Activated T-helper 1 cell treated with anti-CD3 and anti-CD28 coated beads, Interleukin-2, amount 50 U/mL, for 16 hours (primary cell): ENCODE measurements at regions not wholly inside any gene's neighbourhood (a gene's known extent, or its start where the extent isn't known, plus 50 kb on each side); places are given as distances from the start of the nearest gene placed in this dataset.
A peak's percentile ranks its signal among the peaks of the same experiment; 100 is the strongest.
"Not testable (repeated sequence)": the region's sequence is repeated elsewhere in the genome, so short reads cannot be mapped to it uniquely, and the experiment has no call there.

ENCODE experiments used
- DNase-seq, 2 donors: peaks; one replicate each; pipeline ENCODE4 v3.0.0-alpha.2; 2020; ENCODE audit warnings: low read depth in 1 of 2, low spot score in 1 of 2

DNA sequence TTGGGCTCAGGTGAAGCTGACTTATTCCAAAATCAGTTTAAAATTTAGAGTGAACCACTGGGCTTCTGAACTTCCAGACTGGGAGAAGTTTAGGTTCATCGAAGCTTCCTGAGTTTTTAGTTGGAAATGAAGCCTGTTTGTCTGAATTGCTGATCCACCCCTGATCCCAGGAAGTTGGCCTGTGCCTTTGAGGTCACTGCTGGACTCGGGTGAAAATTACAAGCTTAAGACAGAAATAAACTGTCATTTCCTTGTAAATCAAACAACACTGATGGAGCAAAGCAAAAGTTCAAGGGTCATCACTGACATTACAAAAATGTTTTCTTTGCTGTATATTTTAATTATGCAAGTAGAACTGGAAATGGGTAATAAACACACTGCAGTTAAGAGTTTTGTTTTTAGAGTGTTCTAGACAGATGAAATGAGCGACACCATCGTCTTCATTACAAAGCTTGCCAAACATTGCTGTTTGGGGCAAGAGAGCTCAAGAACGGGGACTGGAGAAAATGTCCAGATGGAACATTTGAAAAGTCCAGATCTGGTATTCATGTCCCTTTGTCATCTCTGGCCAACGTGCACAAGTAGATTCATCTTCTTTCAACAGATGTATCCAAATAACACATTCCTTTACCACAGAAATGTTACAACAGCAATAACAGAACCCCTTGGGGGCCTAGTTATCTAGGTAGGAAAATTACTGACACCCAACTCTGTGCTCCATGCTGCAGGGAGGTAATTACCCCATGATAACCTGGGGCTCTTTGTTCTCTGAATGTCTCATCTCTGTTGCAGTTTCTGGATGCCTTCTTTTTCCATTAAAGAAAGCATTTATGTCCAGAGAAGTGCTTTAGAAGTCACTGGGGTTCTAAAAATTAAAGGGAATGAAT lies 142.4 kb upstream of the ERCC6L2 start:
- no peak for DNase-seq

DNA sequence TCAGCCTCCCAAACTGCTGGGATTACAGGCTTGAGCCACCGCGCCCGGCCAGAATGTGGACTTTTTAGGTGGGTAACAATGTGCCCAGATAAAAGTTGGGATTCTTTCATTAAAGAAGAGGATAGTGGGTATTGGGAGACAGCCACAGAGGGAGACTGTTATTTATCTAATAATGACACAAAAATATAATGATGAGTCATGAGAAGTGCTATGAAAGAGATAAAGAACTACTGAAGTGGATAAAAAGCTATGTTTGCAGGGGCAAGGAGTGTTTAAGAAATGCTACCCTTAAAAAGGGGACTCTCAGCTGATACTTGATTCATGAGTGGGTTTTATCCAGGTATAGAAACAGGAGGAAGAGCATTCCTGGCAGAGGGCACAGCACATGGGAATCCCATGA lies 143.6 kb upstream of the ERCC6L2 start:
- no peak for DNase-seq

DNA sequence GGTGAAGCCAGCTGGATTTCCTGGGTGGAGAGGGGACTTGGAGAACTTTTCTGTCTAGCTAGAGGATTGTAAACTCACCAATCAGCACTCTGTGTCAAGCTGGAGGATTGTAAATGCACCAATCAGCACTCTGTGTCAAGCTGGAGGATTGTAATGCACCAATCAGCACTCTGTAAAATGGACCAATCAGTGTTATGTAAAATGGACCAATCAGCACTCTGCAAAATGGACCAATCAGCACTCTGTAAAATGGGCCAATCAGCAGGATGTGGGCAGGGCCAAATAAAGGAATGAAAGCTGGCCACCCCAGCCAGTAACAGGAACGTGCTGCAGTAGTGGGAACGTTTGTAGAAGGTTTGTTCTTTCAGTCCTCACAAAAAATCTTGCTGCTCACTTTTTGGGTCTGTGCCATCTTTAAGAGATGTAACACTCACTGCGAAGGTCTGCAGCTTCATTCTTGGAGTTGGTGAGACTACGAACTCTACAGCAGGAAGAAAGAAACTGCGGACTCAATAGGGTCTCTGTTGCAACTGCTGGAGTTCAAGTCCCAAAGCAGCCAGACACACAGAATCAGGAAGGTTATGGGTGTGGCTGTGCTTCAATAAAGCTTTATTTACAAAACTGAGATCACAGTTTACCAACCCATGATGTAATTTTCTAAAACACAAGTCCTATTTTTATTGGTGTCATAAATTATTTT lies 145.7 kb upstream of the ERCC6L2 start:
- no peak for DNase-seq

DNA sequence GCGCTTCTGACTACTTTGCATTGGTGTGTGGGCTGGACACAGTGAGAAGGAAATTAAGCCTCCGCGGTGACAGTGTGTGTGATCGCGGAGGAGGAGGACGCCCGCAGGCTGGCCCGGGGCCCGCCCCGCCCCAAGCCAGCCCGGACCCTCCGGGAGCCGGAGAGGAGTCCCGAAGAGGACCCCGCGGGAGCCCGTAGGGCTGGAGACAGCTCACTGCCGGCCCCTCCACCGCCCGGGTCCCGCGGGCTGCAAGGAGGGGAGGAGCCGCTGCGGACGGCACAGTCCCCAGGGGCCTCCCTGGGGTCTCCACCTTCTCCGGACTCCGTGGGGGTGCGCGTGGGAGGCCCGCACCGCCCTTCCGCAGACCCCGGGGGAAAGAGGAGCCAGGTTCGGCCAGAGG lies 146.4 kb upstream of the ERCC6L2 start:
- DNase-seq: no peak

DNA sequence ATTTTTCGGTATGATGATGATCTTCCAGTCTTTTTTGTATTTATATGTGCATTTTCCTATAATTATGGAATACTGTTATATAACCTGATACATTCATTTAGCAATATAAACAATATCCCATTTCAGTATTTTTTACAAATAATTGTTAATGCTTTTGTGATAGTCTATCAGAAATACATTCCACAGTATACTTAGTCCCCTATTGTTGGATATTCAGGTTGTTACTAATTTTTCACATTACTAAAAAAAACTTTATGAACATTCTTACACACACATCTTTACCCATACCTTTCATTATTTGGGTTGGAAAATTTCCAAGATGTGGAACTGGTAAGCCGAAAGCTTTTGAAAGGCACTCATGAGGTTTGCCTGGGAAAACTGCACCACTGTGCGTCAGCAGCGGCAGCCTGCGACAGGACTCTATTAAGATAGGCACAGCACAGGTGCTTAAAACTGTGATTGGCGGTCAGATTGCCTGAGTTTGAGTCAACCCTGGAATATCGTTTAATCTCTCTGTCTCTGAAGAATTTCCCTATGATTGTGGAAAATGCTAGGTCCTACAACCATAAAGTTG lies 147.5 kb upstream of the ERCC6L2 start:
- no peak for DNase-seq

DNA sequence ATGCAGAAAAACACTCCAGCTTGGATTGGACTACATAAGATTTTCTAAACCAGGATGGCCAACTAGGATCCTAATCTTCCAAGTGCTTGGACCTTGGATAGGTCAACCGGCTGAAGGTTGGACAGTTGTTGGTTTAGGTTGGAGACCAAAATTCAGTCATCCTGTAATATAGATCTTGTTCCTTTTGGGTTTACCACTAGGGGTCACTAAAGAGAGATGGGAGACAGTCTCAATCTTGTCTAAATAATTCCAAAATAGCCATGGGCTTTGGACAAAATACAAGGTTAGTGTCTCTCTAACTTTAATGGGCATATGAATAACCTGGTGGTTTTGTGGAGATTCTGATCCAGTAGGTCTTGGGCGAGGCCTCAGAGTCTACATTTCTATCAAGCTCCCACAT lies 148.7 kb upstream of the ERCC6L2 start:
- no peak for DNase-seq

DNA sequence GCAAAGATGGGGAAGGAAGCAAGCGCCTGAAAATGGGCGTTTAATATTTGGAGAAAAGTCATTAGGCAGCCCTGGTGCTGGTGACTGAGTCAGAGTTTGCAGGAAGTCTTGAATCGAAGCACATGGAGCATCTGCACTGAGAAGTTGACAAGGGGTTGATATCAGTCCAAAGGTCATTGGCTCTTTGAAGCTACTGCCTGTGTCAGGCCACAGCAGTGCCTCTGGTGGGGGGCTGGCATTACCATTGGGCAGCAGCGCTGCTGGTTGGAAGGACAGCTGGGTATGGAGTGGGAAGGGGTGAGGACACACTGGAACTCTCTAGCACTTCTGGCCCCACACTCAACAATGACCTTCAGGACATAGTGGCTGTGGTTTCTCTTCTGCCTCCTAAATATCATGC lies 150.4 kb upstream of the ERCC6L2 start:
- DNase-seq: no peak

DNA sequence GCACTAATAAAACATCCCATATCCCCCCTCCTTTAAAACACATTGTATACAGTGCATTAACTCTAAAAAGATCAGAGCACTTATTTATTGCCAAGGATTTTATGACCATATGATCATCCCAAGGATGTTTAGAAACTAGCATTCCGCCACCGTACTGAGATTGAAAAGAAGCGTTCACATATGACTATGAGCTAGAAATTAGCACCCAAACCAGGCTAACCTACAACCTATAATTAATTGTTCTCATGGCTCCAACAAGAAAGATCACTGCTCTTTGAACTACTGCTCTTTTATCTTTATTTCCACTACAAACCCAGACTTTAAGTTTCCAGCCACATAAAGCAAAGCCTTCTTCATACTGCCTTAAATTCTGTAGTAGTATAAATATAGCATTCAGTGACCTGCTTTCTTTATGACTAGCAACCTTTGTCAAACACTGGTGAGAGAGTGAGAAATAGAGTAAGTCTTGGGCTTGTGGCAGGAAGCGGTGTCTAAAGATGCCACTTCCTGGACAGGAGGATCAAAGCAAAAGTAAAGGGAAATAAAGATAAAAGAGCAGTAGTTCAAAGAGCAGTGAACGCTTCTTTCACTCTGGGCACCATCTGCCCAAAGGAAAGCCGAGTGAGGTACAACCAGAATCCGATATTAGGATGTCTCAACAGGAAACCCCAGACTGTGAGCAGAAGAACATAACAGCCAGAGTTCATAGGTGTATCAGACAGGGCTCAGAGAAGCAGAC lies 151.1 kb upstream of the ERCC6L2 start:
- peak in 1 of 2 donors; percentile 35 for DNase-seq

DNA sequence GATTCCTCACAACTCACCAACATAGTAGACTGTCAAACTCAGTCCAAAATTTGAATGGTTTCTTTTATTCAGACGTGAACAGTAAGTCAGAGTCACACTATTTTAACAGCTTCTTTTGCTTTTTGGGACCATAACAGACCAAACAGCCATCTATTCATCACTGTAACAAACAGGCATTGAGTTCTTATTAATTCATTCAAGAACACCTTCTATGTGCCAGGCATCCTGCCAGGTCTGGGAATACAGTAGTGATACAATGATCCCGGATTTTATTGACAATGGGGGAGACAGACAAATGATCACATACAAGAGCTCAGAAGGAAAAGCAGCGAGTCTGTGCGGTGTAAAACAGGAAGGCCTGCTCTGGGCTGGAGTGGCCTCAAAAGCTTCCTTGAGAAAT lies 153.3 kb upstream of the ERCC6L2 start:
- no peak for DNase-seq

DNA sequence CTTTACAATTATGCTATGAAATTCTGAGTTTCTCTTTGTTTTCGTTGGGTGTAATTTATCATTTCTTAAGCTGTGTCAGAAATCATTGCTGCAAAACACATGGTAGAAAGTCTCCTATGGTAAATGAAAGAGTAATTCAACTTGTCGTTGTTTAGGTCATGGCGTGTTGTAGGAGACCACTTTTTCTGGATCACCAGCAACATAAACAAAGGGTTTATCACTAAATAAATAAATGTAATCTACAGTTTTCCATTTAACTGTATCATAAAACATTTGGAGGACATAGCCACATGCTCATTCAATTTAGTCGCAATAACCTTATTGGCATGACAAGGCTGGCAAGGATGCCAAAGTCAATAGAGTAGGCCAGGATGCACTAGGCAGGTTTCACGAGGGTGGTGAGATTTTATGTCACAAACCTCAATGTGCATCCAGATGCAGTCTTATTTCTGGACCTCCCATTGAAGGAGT lies 154.4 kb upstream of the ERCC6L2 start:
- DNase-seq: no peak

DNA sequence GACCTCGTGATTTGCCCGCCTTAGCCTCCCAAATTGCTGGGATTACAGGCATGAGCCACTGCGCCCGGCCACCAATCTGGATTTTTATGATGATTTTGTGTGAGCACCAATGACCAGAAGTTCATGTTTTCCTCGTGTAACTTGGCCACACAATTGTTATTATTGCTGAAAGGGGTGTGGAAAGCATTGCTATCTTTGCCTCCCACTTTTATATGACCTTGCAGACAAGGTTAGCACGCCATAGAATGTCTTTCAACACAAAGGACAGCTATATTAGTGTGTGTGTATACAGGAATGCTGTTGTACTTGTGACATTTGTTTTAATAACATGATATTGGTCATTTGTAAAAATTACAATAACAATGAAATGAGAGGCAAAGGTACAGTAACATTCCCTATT lies 155.0 kb upstream of the ERCC6L2 start:
- DNase-seq: no peak

DNA sequence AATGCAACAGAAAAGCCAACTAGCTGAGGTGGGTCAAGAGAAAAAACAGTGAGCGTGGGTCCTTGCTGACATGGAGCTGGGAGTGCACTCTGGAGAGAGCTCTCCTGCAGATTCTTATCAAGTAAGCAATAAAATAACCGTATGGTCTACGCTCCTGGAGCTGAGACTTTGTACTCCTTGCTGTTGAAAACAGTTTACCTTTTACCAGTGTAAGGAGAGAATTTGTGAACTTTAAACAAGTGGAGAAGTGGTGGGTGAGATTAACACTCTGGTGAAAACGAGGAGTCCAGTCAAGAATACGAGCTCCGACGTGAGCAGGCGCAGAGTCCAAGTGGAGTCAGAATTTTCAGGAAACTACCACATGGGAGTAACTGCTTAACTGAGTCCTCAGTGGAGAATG lies 156.1 kb upstream of the ERCC6L2 start:
- DNase-seq: no peak

DNA sequence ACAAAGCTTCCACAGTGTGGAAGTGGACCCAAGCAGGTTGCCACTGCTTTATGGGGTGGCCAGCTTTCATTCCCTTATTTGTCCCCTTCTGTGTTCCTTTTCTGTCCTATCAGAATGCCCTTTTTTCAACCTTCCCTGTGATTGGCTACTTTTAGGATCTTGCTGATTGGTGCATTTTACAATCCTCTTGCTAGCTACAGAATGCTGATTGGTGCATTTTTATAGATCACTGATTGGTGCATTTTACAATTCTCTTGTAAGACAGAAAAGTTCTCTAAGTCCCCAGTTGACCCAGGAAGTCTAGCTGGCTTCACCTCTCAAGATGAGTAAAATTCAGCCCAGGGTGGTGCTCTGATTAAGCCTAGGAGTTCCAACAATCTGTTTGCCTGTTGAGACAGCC lies 157.2 kb upstream of the ERCC6L2 start:
- no peak for DNase-seq

DNA sequence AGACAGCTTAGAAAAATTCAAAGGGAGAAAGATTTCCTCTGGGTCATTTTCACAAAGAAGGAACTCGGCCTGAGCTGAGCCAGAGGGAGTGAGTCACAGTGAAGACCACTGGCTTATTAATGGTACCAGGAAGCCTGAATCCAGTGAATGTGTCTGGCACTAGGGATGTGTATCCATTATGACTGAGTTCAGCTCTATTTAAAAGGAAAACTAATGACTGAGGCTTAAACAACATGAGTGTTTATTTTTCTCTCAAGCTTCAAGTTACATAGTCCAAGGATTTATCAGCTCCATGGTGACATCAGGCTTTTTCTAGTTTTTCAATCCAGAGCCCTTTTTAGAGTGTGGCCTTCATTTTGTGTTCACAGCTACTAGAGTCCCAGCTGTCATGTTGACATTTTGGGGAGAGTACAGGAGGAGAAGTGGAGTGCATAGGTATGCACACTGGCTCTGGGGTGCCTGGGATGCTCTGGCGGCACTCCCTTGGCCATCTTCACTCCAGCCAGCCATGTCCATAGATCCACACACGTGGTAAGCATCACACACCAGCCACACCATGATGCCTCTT lies 159.5 kb upstream of the ERCC6L2 start:
- no peak for DNase-seq

DNA sequence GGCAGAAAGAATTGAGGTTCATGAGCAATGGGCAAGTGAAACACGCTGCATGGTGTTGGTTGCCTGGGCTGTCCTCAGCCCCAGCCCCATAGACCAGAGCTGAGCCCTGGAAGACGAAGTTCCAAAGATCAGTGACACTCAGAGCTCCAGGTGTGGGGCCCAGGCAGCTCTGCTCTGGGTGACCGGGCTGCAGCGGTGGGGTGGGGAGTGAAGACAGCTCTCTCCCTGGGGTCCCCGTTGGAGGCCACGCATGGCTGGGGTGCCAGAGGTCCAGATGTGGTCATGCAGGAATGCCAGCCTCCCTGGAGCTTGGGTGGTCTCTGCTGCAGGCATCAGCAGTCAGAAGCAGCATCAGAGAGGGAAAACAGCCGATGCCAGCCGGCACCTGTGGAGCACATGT lies 165.0 kb upstream of the ERCC6L2 start:
- no peak for DNase-seq

DNA sequence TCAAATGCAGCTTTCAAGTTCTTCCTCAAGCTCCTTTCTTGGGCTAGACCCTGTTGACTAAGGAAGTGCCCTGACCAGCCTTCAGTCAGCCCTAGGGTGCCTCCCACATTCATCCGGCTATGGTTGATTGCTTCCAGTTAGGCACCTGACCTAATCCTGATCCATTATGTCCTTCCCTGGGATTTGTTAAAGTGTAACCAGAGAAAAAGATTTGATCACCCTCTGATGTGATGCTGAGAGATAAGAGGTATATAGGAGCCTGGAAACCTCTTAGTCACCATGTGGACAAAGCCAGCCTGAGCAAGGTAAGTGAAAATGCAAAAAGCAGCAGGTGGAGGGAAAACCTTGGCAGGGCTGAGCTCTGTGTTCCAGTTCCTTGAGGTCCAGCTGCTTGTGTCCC lies 178.8 kb upstream of the ERCC6L2 start:
- no peak for DNase-seq

DNA sequence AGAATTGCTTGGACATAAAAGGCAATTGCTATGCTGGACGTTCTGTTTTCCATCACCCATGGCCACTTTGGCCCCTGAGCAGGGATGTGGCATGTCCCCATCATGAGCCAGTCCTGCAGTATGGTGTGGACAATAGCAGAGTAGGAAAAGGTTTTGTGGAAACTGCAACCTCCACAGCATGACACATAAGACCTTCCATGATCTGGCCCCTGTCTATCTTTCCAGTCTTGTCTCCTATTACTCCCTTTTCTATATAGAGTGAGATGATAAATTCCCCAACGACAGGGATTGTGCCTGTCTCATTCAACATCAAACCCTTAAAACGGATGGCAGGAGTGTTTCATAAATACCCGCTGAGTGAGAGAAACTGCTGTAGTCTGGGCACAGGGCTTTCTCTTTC lies 174.7 kb upstream of the PTCH1 start:
- DNase-seq: no peak

DNA sequence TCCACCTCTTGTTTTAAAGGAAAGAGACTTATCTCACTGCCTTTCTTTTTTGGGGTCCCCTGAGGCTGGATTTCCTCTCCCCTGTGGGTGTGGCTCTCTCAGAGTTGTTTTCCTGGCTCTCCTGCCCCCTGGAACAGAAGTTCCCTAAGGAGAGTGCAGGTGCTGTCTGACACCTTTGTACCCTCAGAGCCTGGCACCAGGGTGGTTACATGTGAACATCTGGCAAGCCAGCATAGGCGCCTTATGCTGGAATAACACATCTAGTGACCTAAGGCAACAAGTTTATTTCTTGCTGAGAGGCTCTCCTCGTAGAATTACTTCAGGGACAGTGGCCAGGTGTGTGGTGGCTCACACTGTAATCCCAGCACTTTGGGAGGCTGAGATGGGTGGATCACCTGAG lies 172.9 kb upstream of the PTCH1 start:
- DNase-seq: no peak

DNA sequence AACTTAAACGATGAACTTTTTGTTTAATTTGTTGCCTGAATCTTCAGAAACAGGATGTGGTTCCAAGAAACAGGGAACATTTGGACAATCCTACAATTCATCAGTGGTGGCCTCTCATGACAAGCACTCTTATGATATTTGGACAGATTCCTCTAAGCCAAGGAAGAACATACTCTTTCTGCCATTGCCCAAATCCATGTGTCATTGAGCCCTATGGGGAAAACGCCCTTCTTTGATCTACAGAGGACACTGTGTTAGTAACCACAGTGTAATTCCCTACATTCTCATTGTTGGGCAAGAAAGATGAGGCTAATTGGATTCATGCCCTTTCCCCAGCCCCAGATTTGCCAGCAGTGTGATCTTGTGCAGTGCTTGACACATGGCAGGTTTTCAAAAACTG lies 167.7 kb upstream of the PTCH1 start:
- no peak for DNase-seq

DNA sequence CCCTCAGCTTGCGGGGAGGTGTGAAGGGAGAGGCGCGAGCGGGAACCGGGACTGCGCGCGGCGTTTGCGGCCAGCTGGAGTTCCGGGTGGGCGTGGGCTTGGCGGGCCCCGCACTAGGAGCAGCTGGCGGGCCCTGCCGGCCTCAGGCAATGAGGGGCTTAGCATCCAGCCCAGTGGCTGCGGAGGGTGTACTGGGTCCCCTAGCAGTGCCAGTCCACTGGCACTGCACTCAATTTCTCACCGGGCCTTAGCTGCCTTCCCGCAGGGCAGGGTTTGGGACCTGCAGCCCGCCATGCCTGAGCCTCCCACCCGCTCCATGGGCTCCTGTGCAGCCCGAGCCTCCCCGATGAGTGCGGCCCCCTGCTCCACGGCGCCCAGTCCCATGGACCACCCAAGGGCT lies 163.5 kb upstream of the PTCH1 start:
- not testable (repeated sequence) for DNase-seq

DNA sequence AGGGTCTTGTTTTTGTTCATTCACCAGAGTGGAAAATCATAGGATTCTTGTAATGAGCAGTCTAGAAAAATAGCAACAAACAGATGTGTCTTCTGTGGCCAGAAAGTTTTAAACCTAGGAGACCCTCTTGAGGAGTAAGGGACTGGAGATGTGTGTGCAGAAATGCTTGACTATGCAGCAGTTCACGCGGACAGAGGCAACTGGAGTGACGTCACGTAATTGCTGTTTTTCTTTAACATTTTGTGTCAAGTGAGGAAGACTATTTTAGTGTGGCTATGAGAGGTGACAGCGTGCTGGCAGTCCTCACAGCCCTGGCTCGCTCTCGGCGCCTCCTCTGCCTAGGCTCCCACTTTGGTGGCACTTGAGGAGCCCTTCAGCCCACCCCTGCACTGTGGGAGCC lies 163.1 kb upstream of the PTCH1 start:
- no peak for DNase-seq
